HUDEP-2 (cell line): ENCODE measurements at regions not wholly inside any gene's neighbourhood (a gene's known extent, or its start where the extent isn't known, plus 50 kb on each side); places are given as distances from the start of the nearest gene placed in this dataset.
"Not testable (repeated sequence)": the region's sequence is repeated elsewhere in the genome, so short reads cannot be mapped to it uniquely, and the experiment has no call there.

Source experiments
- DNase-seq, 76 experiments: peaks; one replicate each; lab custom pipeline; 2025; ENCODE audit not compliant: unreplicated experiment in 76 of 76; lab: John Stamatoyannopoulos, UW

GRCh38 chr6:139708337-139709199, 334.1 kb upstream of the CITED2 start:
- DNase-seq = peak in 36 of 76 experiments; percentile 3 to 63 (median 32)

- DNase-seq = no peak
Measured at GRCh38 chr6:139706912-139707311, 332.5 kb upstream of the CITED2 start.

GRCh38 chr6:139705284-139705683, 330.8 kb upstream of the CITED2 start:
- no peak for DNase-seq

GRCh38 chr6:139703780-139704179, 329.3 kb upstream of the CITED2 start:
- no peak for DNase-seq

GRCh38 chr6:139702706-139703105, 328.3 kb upstream of the CITED2 start:
- no peak for DNase-seq

- DNase-seq = no peak
Measured at GRCh38 chr6:139701695-139702094, 327.2 kb upstream of the CITED2 start.

GRCh38 chr6:139701003-139701402, 326.6 kb upstream of the CITED2 start:
- DNase-seq = no peak

- no peak for DNase-seq
Measured at GRCh38 chr6:139699911-139700310, 325.5 kb upstream of the CITED2 start.

- no peak for DNase-seq
Measured at GRCh38 chr6:139699335-139699734, 324.9 kb upstream of the CITED2 start.

- DNase-seq = no peak
Measured at GRCh38 chr6:139698526-139699176, 324.2 kb upstream of the CITED2 start.

GRCh38 chr6:139697856-139698255, 323.4 kb upstream of the CITED2 start:
- not testable (repeated sequence) for DNase-seq

- DNase-seq = not testable (repeated sequence)
Measured at GRCh38 chr6:139696991-139697390, 322.5 kb upstream of the CITED2 start.

- no peak for DNase-seq
Measured at GRCh38 chr6:139695361-139695760, 320.9 kb upstream of the CITED2 start.

- DNase-seq = no peak
Measured at GRCh38 chr6:139693735-139694134, 319.3 kb upstream of the CITED2 start.

- DNase-seq = no peak
Measured at GRCh38 chr6:139690007-139690406, 315.6 kb upstream of the CITED2 start.

- no peak for DNase-seq
Measured at GRCh38 chr6:139687055-139687454, 312.6 kb upstream of the CITED2 start.

GRCh38 chr6:139686308-139686707, 311.9 kb upstream of the CITED2 start:
- no peak for DNase-seq

GRCh38 chr6:139685009-139685408, 310.6 kb upstream of the CITED2 start:
- DNase-seq = no peak

- peak in 1 of 76 experiments; percentile 8 for DNase-seq
Measured at GRCh38 chr6:139680819-139681218, 306.4 kb upstream of the CITED2 start.

GRCh38 chr6:139679516-139680179, 305.2 kb upstream of the CITED2 start:
- no peak for DNase-seq

- no peak for DNase-seq
Measured at GRCh38 chr6:139676718-139677117, 302.3 kb upstream of the CITED2 start.
